ENCODE measurements at regions not wholly inside any gene's neighbourhood (a gene's known extent, or its start where the extent isn't known, plus 50 kb on each side); places are given as distances from the start of the nearest gene placed in this dataset.

DNA sequence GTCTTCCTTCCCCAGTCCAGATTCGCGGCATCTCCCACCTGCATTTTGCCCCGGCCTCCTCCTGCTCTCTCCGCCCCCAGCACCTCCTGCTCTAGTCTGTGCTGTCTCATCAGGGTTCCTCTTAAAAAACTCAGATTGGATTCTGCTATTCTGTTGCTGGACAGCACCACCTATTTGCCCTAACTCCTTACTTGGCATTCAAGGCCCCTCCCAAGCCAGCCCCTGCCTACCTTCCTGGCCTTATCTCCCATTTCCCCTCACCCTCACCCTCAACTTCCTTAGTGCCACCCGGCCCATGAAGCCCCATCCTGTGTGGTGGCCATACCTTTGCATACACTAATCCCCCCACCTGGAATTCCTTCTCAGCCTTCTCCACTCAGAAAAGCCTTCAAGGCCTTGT lies 59.9 kb upstream of the PRDM11 start:
- H3K4me3 ChIP-seq (ENCODE audit: low read depth, low read length), result no peak overlapping the region
- DNase-seq (ENCODE audit: low read depth, low spot score), result no peak
- TF ChIP-seq, protein P1, sequence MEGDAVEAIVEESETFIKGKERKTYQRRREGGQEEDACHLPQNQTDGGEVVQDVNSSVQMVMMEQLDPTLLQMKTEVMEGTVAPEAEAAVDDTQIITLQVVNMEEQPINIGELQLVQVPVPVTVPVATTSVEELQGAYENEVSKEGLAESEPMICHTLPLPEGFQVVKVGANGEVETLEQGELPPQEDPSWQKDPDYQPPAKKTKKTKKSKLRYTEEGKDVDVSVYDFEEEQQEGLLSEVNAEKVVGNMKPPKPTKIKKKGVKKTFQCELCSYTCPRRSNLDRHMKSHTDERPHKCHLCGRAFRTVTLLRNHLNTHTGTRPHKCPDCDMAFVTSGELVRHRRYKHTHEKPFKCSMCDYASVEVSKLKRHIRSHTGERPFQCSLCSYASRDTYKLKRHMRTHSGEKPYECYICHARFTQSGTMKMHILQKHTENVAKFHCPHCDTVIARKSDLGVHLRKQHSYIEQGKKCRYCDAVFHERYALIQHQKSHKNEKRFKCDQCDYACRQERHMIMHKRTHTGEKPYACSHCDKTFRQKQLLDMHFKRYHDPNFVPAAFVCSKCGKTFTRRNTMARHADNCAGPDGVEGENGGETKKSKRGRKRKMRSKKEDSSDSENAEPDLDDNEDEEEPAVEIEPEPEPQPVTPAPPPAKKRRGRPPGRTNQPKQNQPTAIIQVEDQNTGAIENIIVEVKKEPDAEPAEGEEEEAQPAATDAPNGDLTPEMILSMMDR (IDR thresholded peaks at IDR 0.05; ENCODE audit: low read depth, low read length), result no peak
- in situ Hi-C loops (cut with HindIII; ENCODE audit: low sequenced_read_pairs), result no loop called here

DNA sequence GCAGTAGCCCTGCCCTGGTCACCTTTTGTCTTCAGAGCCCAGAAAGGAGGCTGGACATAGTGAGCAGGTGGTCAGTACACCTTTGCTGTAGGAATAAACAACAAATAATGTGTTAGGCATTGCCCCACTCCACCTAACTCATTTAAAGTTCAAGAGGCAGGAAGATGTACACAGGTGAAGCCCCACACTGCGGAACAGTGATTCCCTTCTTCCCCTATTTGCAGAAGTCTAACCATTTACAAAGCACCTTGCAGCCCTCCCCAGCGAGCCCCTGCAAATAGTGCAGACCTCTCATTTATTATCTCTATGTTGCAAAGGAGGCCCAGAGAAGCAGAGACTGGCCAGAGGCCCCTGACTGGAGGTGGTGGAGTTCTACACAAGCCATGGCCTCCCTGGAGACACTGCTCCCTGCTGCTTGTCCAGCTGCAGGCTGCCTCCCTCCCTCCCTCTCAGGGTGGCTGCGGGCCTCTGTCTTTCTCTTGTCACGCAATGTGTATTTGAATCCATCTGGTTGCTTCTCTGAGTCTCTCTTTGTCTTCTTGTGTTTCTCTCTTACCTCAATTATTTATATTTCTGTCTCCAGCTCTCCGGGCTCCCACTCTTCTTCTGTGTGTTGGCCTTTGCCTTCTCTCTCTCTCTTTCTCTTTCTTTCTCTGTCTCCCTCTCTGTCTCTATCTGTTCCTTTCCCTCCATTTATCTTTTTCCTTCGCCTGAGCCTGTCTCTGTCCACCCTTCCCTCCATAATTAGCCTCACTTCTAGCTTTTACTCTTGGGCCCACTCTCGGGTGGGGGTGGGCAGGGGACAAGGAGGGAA lies 59.1 kb upstream of the PRDM11 start:
- TF ChIP-seq, protein P1 (IDR thresholded peaks at IDR 0.05; ENCODE audit: low read depth, low read length), result no peak
- DNase-seq (ENCODE audit: low read depth, low spot score), result no peak
- no peak overlapping the region for H3K4me3 ChIP-seq (ENCODE audit: low read depth, low read length)
- in situ Hi-C loops (cut with HindIII; ENCODE audit: low sequenced_read_pairs), result no loop called here

DNA sequence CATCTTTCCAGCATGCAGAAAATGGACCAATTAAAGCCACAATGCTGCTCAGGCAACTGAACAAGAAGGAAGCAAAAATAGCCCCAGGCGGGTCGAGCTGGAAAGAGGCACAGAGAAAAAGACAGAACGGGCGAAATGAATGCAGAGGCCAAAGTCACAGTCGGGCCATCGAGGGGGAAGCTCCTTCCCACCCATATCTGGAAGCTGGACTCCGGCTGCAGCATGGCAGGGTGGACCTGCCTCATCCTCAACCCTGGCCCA lies 58.6 kb upstream of the PRDM11 start:
- no peak overlapping the region for H3K4me3 ChIP-seq (ENCODE audit: low read depth, low read length)
- no peak for DNase-seq (ENCODE audit: low read depth, low spot score)
- TF ChIP-seq, protein P1 (IDR thresholded peaks at IDR 0.05; ENCODE audit: low read depth, low read length), result no peak
- in situ Hi-C loops (cut with HindIII; ENCODE audit: low sequenced_read_pairs), result no loop called here

DNA sequence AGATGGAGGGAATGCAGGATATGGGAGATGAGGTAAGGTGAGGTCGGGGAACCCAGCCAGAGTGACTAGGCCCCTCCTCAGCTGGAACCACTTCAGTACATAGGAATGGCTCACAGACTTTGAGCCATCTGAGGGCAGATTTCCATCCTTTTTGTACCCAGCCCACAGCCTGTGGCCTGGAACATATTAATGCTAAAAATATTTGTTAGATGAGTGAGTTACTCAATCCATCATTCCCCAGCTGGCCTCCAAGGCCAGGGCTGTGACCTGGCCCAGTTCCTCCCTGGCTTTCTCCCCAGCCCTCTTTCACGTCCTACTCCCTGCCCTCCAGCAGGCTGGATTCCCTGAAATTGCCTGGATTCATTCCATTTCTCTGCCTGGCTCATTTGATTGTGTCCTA lies 57.2 kb upstream of the PRDM11 start:
- in situ Hi-C loops (cut with HindIII; ENCODE audit: low sequenced_read_pairs), result no loop called here
- peak; percentile 84 for DNase-seq (ENCODE audit: low read depth, low spot score)
- TF ChIP-seq, protein P1 (IDR thresholded peaks at IDR 0.05; ENCODE audit: low read depth, low read length), result no peak
- H3K4me3 ChIP-seq (ENCODE audit: low read depth, low read length), result no peak overlapping the region

DNA sequence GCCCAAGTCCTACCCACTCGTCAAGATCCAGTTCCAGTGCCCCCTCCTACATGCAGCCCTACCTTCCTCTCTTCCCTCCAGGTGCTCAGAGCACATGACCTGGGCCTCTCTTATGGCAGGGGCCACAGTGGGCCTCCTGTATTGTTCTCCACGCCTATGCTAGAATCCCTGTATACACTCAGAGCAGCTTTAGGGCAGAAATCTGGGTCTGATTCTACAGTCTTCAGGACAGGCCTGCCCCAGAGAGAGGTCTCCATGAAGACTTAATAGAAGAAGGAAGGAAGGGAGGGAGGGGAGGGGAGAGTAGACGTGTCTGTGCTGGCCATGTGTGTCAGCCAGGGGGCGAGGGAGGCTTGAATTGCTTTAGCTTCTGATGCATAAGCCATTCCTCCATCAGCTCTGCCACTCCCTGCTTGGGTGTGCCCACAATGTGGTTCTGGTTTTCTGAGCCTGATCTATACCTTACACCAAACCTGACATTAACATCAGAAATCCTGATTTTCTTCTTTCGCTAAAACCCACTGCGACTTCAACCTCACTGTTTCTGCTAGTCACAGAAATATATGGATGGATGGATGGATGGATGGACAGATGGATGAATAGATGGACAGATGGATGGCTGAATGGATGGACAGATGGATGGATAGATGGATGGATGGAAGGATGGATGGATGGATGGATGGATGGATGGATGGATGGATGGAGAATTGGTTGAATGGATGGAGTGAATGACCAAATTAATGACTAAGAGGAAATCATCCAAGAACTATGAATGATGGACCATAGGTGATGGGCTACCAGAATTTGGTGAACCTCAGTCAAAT lies 56.6 kb upstream of the PRDM11 start:
- in situ Hi-C loops (cut with HindIII; ENCODE audit: low sequenced_read_pairs), result no loop called here
- H3K4me3 ChIP-seq (ENCODE audit: low read depth, low read length), result no peak overlapping the region
- TF ChIP-seq, protein P1 (IDR thresholded peaks at IDR 0.05; ENCODE audit: low read depth, low read length), result peak; percentile 21
- DNase-seq (ENCODE audit: low read depth, low spot score), result peak; percentile 23

DNA sequence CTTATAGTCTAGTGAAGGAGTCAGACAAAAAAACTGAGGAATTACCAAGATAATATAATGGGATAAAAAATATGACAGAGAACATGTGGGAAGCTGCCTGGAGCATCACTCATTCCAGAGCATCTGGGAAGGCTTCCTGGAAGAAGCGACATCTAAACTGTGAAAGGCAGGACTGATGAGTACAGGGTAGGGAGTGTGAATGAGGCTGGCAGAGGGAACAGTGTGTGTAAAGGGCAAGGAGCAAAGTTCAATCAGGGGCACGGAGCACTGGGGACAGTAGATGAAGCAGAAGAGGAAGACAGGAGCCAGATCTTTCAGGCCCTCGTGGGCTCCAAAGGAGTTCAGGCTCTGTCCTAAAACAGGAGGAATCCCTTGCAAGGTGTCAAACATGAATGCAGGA lies 55.8 kb upstream of the PRDM11 start:
- no peak for DNase-seq (ENCODE audit: low read depth, low spot score)
- in situ Hi-C loops (cut with HindIII; ENCODE audit: low sequenced_read_pairs), result no loop called here
- H3K4me3 ChIP-seq (ENCODE audit: low read depth, low read length), result no peak overlapping the region
- TF ChIP-seq, protein P1 (IDR thresholded peaks at IDR 0.05; ENCODE audit: low read depth, low read length), result no peak

Measured in astrocyte of the spinal cord (primary cell).